ENCODE measurements at regions not wholly inside any gene's neighbourhood (a gene's known extent, or its start where the extent isn't known, plus 50 kb on each side); places are given as distances from the start of the nearest gene placed in this dataset.

DNA sequence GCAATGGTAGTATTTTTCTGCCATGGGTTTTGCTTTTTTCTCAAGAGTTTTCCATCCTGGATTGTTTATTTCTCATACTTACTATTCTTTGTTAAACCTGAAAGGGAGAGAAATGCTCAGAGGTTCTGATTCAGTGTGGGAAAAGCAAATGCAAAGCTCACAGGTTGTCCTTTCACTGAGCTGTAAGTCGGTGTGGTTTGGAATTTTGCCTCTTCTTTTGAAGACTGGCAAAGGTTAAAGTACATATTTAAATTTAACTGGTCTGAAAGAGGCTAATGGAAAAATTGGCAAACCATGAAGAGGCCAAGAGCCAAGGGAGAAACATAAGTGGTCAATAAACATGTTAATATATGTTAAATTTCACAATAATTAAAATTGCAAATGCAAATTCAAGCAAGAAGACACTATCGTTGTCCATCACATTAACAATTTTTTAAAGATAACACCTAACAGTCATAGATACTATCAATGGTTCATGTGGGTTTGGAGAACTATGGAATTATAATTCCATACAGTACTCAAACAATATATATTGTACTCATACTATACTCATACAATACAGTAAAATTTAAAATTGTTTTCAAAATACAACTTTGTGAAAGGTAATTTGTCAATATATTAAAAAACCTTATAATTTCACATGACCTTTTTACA is 246.8 kb upstream of the STT3B start:
- no peak for ATAC-seq
- no peak overlapping the region for H3K27ac Mint-ChIP-seq

DNA sequence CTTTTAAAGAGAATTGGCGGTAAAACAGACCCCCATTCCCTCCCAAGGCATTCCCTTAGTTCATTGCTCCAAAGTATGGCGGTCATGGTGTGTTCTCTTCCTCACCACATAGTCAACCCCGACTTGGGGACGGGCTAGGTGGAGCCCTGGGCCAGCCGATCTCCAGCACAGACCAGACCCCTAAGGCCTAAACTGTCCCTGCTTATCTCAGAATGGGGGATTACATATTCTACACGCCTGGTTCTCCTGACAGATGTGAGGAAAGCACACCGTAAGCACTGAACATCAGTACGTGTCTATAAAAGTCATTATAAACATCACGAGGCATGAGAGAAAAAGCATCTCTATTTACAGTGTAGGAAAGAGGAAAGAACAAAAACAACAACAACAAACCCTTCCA is 244.5 kb upstream of the STT3B start:
- Histone ChIP-seq H2AFZ (no peak overlapping the region), H4K20me1 (replicated peaks; ENCODE audit: insufficient read depth) (no peaks in the 10 kb centered on the region), H3F3A (replicated peaks; ENCODE audit: low read depth) (no peaks in the 10 kb centered on the region), H3K27ac (ENCODE audit: low read depth) (no peak overlapping the region), H3K36me3 (ENCODE audit: insufficient read depth) (no peaks in the 10 kb centered on the region), H3K4me2 (no peak overlapping the region), H3K79me2 (replicated peaks; ENCODE audit: insufficient read depth) (no peaks in the 10 kb centered on the region), H3K4me1 (ENCODE audit: insufficient read depth) (peaks cover 8% of the 10 kb centered on the region; the same call in 1 of the 2 replicates), H3K9me2 (ENCODE audit: insufficient read depth) (peaks cover 14% of the 10 kb centered on the region; the same call in 1 of the 2 replicates), H3K27me3 (ENCODE audit: insufficient read depth) (no peaks in the 10 kb centered on the region), H3K4me3 (no peak overlapping the region)
- ATAC-seq, result no peak
- Mint-ChIP-seq H3K4me1 (peaks cover 23% of the 10 kb centered on the region), H3K27me3 (ENCODE audit: insufficient read depth, low read depth, poor library complexity) (peaks cover 2% of the 10 kb centered on the region), H3K36me3 (ENCODE audit: low read depth) (no peaks in the 10 kb centered on the region), H3K27ac (no peak overlapping the region), H3K9me3 (no peaks in the 10 kb centered on the region), H3K4me3 (no peak overlapping the region)
- no peak for DNase-seq (ENCODE audit: low spot score)
- TF ChIP-seq JUNB (IDR thresholded peaks at IDR 0.05; ENCODE audit: unreplicated experiment), result no peak
- TF ChIP-seq POLR2AphosphoS5 (IDR thresholded peaks at IDR 0.05; ENCODE audit: low read depth), result no peak
- no peak for TF ChIP-seq ZNF331 (CRISPR knock-in tag; IDR thresholded peaks at IDR 0.05; ENCODE audit: low read depth)
- TF ChIP-seq REST (IDR thresholded peaks at IDR 0.05; ENCODE audit: unreplicated experiment), result no peak

More for the DNA sequence above, 246.8 kb upstream of the STT3B start:
- Mint-ChIP-seq H3K27me3 (ENCODE audit: insufficient read depth, low read depth, poor library complexity) (peaks cover 2% of the 10 kb centered on the region), H3K36me3 (ENCODE audit: low read depth) (no peaks in the 10 kb centered on the region), H3K4me3 (no peak overlapping the region), H3K9me3 (no peaks in the 10 kb centered on the region), H3K4me1 (peaks cover 22% of the 10 kb centered on the region)
- Histone ChIP-seq H3K4me2 (no peak overlapping the region), H3K27me3 (ENCODE audit: insufficient read depth) (no peaks in the 10 kb centered on the region), H4K20me1 (replicated peaks; ENCODE audit: insufficient read depth) (no peaks in the 10 kb centered on the region), H2AFZ (no peak overlapping the region), H3K27ac (ENCODE audit: low read depth) (no peak overlapping the region), H3K4me1 (ENCODE audit: insufficient read depth) (peaks cover 8% of the 10 kb centered on the region; the same call in 1 of the 2 replicates), H3F3A (replicated peaks; ENCODE audit: low read depth) (no peaks in the 10 kb centered on the region), H3K9me2 (ENCODE audit: insufficient read depth) (peaks cover 14% of the 10 kb centered on the region; the same call in 1 of the 2 replicates), H3K4me3 (no peak overlapping the region), H3K36me3 (ENCODE audit: insufficient read depth) (no peaks in the 10 kb centered on the region), H3K79me2 (replicated peaks; ENCODE audit: insufficient read depth) (no peaks in the 10 kb centered on the region)
- TF ChIP-seq EZH2phosphoT487 (IDR thresholded peaks at IDR 0.05; ENCODE audit: unreplicated experiment) (no peak), CREB1 (CRISPR knock-in tag; IDR thresholded peaks at IDR 0.05; ENCODE audit: low read depth) (no peak), STAT1 (IDR thresholded peaks at IDR 0.05; ENCODE audit: unreplicated experiment) (no peak), REST (IDR thresholded peaks at IDR 0.05; ENCODE audit: unreplicated experiment) (no peak), ETS1 (IDR thresholded peaks at IDR 0.05) (no peak), ZNF331 (CRISPR knock-in tag; IDR thresholded peaks at IDR 0.05; ENCODE audit: low read depth) (no peak), NANOG (IDR thresholded peaks at IDR 0.05; ENCODE audit: borderline replicate concordance) (no peak)
- DNase-seq (ENCODE audit: low spot score), result no peak
